Endothelial cell of umbilical vein (primary cell): ENCODE measurements at regions not wholly inside any gene's neighbourhood (a gene's known extent, or its start where the extent isn't known, plus 50 kb on each side); places are given as distances from the start of the nearest gene placed in this dataset.

Experiments used
- BruUV-seq: library from RNA; stranded (reverse); fragments of 400-500 nt; replicated peaks from 2 replicates; lab custom pipeline; 2021; lab: Mats Ljungman, UMichigan
- CTCF ChIA-PET: fragments of 300-600, 350-600 bp; sonication (Branson Sonifier 250); formaldehyde crosslinking; loops from one replicate; lab custom pipeline; 2021; ENCODE audit warnings: antibody characterized with exemption, inconsistent platforms; lab: Charles Lee
- POLR2A ChIA-PET: fragments of 300-600, 350-600 bp; sonication (Branson Sonifier 250); formaldehyde crosslinking; loops from one replicate; lab custom pipeline; 2021; ENCODE audit warnings: antibody characterized with exemption, inconsistent platforms; lab: Charles Lee
- DNase-seq: peaks from one replicate; pipeline ENCODE4 v3.0.0-alpha.2; 2011; ENCODE audit warnings: low read depth, low spot score
- FAIRE-seq: peaks from 2 replicates; lab custom pipeline; 2011; peaks lifted over from hg19 to GRCh38; lab: Jason Lieb, UNC
- H2AFZ ChIP-seq: 2 replicates; pipeline ENCODE4 v1.6.0; 2012; ENCODE audit warnings: low read depth, low read length, control low read depth, inconsistent platforms
- H3K27ac ChIP-seq: 2 replicates; pipeline ENCODE4 v1.5.1; 2011; ENCODE audit warnings: low read depth, mild to moderate bottlenecking, control low read depth, low read length, moderate library complexity; ENCODE audit not compliant: insufficient read depth
- H3K27me3 ChIP-seq, 2 experiments: 2 replicates each; pipeline versions ENCODE4 v1.6.0 to v1.6.1; 2011; ENCODE audit warnings: low read length in 2 of 2, mixed read lengths in 1 of 2; ENCODE audit not compliant: control insufficient read depth in 2 of 2, insufficient read depth in 2 of 2
- H3K36me3 ChIP-seq, 2 experiments: 2 replicates in 1 of 2; 3 replicates in 1 of 2; pipeline ENCODE4 v1.5.1; 2011; ENCODE audit warnings: low read length in 2 of 2, mild to moderate bottlenecking in 1 of 2, moderate library complexity in 1 of 2; ENCODE audit not compliant: control insufficient read depth in 2 of 2, insufficient read depth in 2 of 2; ENCODE audit errors: extremely low read depth in 1 of 2
- H3K4me1 ChIP-seq: 3 replicates; pipeline ENCODE4 v1.5.1; 2011; ENCODE audit warnings: mild to moderate bottlenecking, low read length; ENCODE audit not compliant: control insufficient read depth, insufficient read depth; ENCODE audit errors: extremely low read depth
- H3K4me2 ChIP-seq: 2 replicates; pipeline ENCODE4 v1.6.1; 2011; ENCODE audit warnings: low read length, control low read depth, mixed read lengths; ENCODE audit not compliant: insufficient read depth
- H3K4me3 ChIP-seq, 3 experiments: fragments of 200-600 bp in 1 of 3; sonication (generic), shearing (Covaris generic) in 1 of 3; replicated peaks in 1 of 3; 2 replicates each; pipeline ENCODE4 v1.5.1; 2011 to 2016; ENCODE audit warnings: control low read depth in 3 of 3, low read length in 3 of 3, mild to moderate bottlenecking in 2 of 3, inconsistent platforms in 1 of 3, low read depth in 1 of 3, moderate library complexity in 1 of 3; ENCODE audit not compliant: insufficient read depth in 1 of 3
- H3K79me2 ChIP-seq: 2 replicates; pipeline ENCODE4 v1.6.0; 2012; ENCODE audit warnings: low read length, inconsistent platforms; ENCODE audit not compliant: control insufficient read depth, insufficient read depth
- H3K9ac ChIP-seq: replicated peaks from 2 replicates; pipeline ENCODE3; 2011; ENCODE audit warnings: low read length, control low read depth; ENCODE audit not compliant: insufficient read depth; ENCODE audit errors: extremely low read depth
- H3K9me1 ChIP-seq: replicated peaks from 3 replicates; pipeline ENCODE4 v1.6.0; 2011; ENCODE audit warnings: mild to moderate bottlenecking, low read length; ENCODE audit not compliant: control insufficient read depth, insufficient read depth; ENCODE audit errors: extremely low read depth
- H3K9me3 ChIP-seq: replicated peaks from 2 replicates; pipeline ENCODE4 v1.5.1; 2012; ENCODE audit warnings: low read length, inconsistent platforms; ENCODE audit not compliant: control insufficient read depth, insufficient read depth
- H4K20me1 ChIP-seq: replicated peaks from 2 replicates; pipeline ENCODE3; 2011; ENCODE audit warnings: mild to moderate bottlenecking, low read length; ENCODE audit not compliant: control insufficient read depth, insufficient read depth; ENCODE audit errors: extremely low read depth
- EZH2 ChIP-seq: IDR thresholded peaks from 2 replicates; pipeline ENCODE4 v1.6.1; 2012; ENCODE audit warnings: borderline replicate concordance, low read depth, mild to moderate bottlenecking, moderate library complexity, low read length, inconsistent platforms; ENCODE audit not compliant: severe bottlenecking
- FOS ChIP-seq: IDR thresholded peaks from 2 replicates; pipeline ENCODE4 v1.6.1; 2011; ENCODE audit warnings: mild to moderate bottlenecking, low read length, moderate library complexity, borderline replicate concordance; ENCODE audit not compliant: insufficient read depth
- GATA2 ChIP-seq: IDR thresholded peaks from 2 replicates; pipeline ENCODE4 v1.7.0; 2011; ENCODE audit warnings: low read depth, mild to moderate bottlenecking, moderate library complexity, mixed read lengths, low read length; ENCODE audit not compliant: insufficient read length, insufficient read depth
- JUN ChIP-seq: IDR thresholded peaks from 2 replicates; pipeline ENCODE4 v1.6.1; 2011; ENCODE audit warnings: borderline replicate concordance, low read depth; ENCODE audit not compliant: insufficient read length, insufficient read depth
- MAX ChIP-seq: IDR thresholded peaks from 2 replicates; pipeline ENCODE4 v1.6.1; 2011; ENCODE audit not compliant: insufficient read depth, insufficient read length
- MYC ChIP-seq: IDR thresholded peaks from one replicate; pipeline ENCODE4 v1.6.1; 2011; ENCODE audit warnings: mild to moderate bottlenecking, low read depth, low read length
- POLR2A ChIP-seq: IDR thresholded peaks from 2 replicates; pipeline ENCODE4 v1.6.1; 2012; ENCODE audit warnings: low read depth, mild to moderate bottlenecking, control low read depth, low read length
- POLR2AphosphoS5 ChIP-seq: IDR thresholded peaks from 2 replicates; pipeline ENCODE4 v1.6.1; 2012; ENCODE audit warnings: low read depth, mild to moderate bottlenecking, control low read depth, low read length, moderate library complexity; ENCODE audit not compliant: insufficient read depth
- dilution Hi-C: fragments of 300-500 bp; cut with MboI; formaldehyde crosslinking; loops from one replicate; pipeline ENCODE4 v1.15.0; 2019; ENCODE audit warnings: low sequenced_read_pairs; ENCODE audit not compliant: extremely low pct_ligation_motif_present
- intact Hi-C: fragments of 100-400 bp; cut with micrococcal nuclease; formaldehyde crosslinking; loops from one replicate; pipeline ENCODE4 v1.10.0; 2022
- TF ChIP-seq, protein P1 (sequence below), 2 donors: IDR thresholded peaks; 1 replicate in 1 of 2; 2 replicates in 1 of 2; pipeline ENCODE4 v1.5.1; 2011; ENCODE audit warnings: low read length in 2 of 2, mild to moderate bottlenecking in 2 of 2, moderate library complexity in 2 of 2, control low read depth in 1 of 2, inconsistent platforms in 1 of 2, low read depth in 1 of 2; ENCODE audit not compliant: insufficient read depth in 1 of 2; ENCODE audit errors: extremely low read depth in 1 of 2

GRCh38 chr7:73933091-73933490 is 72.1 kb downstream of the TMEM270 start:
- Histone ChIP-seq H3K9me3 (no peaks in the 10 kb centered on the region), H3K79me2 (no peaks in the 10 kb centered on the region), H3K36me3 (no peaks in the 10 kb centered on the region), H3K4me1 (no peaks in the 10 kb centered on the region), H3K4me3 (no peak overlapping the region), H4K20me1 (no peaks in the 10 kb centered on the region), H3K27me3 (peaks cover 0 to 3% of the 10 kb centered on the region in 2 experiments), H2AFZ (no peak overlapping the region), H3K9ac (no peak overlapping the region), H3K27ac (no peak overlapping the region), H3K9me1 (no peaks in the 10 kb centered on the region), H3K4me2 (no peak overlapping the region)
- DNase-seq (no peak), FAIRE-seq (no peak)
- POLR2A ChIA-PET: no interaction called here
- intact Hi-C loops: no loop called here
- TF ChIP-seq POLR2AphosphoS5: no peak
- no peak for TF ChIP-seq EZH2
- no peak for TF ChIP-seq FOS
- no peak for TF ChIP-seq POLR2A
- TF ChIP-seq JUN: no peak
- TF ChIP-seq MYC: no peak
- TF ChIP-seq MAX: no peak
- TF ChIP-seq GATA2: no peak
- TF ChIP-seq, protein P1, sequence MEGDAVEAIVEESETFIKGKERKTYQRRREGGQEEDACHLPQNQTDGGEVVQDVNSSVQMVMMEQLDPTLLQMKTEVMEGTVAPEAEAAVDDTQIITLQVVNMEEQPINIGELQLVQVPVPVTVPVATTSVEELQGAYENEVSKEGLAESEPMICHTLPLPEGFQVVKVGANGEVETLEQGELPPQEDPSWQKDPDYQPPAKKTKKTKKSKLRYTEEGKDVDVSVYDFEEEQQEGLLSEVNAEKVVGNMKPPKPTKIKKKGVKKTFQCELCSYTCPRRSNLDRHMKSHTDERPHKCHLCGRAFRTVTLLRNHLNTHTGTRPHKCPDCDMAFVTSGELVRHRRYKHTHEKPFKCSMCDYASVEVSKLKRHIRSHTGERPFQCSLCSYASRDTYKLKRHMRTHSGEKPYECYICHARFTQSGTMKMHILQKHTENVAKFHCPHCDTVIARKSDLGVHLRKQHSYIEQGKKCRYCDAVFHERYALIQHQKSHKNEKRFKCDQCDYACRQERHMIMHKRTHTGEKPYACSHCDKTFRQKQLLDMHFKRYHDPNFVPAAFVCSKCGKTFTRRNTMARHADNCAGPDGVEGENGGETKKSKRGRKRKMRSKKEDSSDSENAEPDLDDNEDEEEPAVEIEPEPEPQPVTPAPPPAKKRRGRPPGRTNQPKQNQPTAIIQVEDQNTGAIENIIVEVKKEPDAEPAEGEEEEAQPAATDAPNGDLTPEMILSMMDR (IDR thresholded peaks at IDR 0.05; ENCODE audit: extremely low read depth in 1 of 2, insufficient read depth in 1 of 2, low read depth in 1 of 2, low read length in 2 of 2): no peak
- no TSS peak for BruUV-seq
- dilution Hi-C loops: no loop called here
- CTCF ChIA-PET: interaction anchor here (0.6 to 1.5 kb wide), 2 partner anchors 21 to 94 kb away, joined by 3 read pairs; no protein-coding TSS in a partner anchor
